ENCODE measurements at regions not wholly inside any gene's neighbourhood (a gene's known extent, or its start where the extent isn't known, plus 50 kb on each side); places are given as distances from the start of the nearest gene placed in this dataset.

GRCh38 chrX:42075032-42075431, 151.7 kb upstream of the CASK start:
- H3K4me3 Mint-ChIP-seq (ENCODE audit: unreplicated experiment), result no peak overlapping the region
- no peaks in the 10 kb centered on the region for H3K36me3 Mint-ChIP-seq (ENCODE audit: insufficient read depth, unreplicated experiment)
- DNase-seq (ENCODE audit: unreplicated experiment), result no peak
- ChIA-PET CTCF (no interaction called here), POLR2A (interaction anchor here (0.8 kb wide), 1 partner anchor 9 kb away, joined by 3 read pairs; no protein-coding TSS in a partner anchor)
- H3K27me3 Mint-ChIP-seq (ENCODE audit: insufficient read depth, unreplicated experiment), result peaks cover 70% of the 10 kb centered on the region
- peaks cover 9% of the 10 kb centered on the region for H3K9me3 Mint-ChIP-seq (ENCODE audit: unreplicated experiment)
- H3K4me1 Mint-ChIP-seq (ENCODE audit: insufficient read depth, unreplicated experiment), result no peaks in the 10 kb centered on the region
- no peak overlapping the region for H3K27ac Mint-ChIP-seq (ENCODE audit: low read depth, unreplicated experiment)
- BruUV-seq (replicated peaks), result no TSS peak
- no peak for TF ChIP-seq CTCF (IDR thresholded peaks at IDR 0.05; ENCODE audit: unreplicated experiment)
- intact Hi-C loops (cut with micrococcal nuclease), result no loop called here

GRCh38 chrX:42073448-42073847, 150.1 kb upstream of the CASK start:
- BruUV-seq (replicated peaks), result no TSS peak
- peaks cover 1% of the 10 kb centered on the region for H3K9me3 Mint-ChIP-seq (ENCODE audit: unreplicated experiment)
- no peak for DNase-seq (ENCODE audit: unreplicated experiment)
- no peak overlapping the region for H3K4me3 Mint-ChIP-seq (ENCODE audit: unreplicated experiment)
- H3K4me1 Mint-ChIP-seq (ENCODE audit: insufficient read depth, unreplicated experiment), result no peaks in the 10 kb centered on the region
- no peak overlapping the region for H3K27ac Mint-ChIP-seq (ENCODE audit: low read depth, unreplicated experiment)
- H3K36me3 Mint-ChIP-seq (ENCODE audit: insufficient read depth, unreplicated experiment), result no peaks in the 10 kb centered on the region
- intact Hi-C loops (cut with micrococcal nuclease), result no loop called here
- CTCF ChIA-PET, result no interaction called here
- POLR2A ChIA-PET, result no interaction called here
- no peak for TF ChIP-seq CTCF (IDR thresholded peaks at IDR 0.05; ENCODE audit: unreplicated experiment)
- H3K27me3 Mint-ChIP-seq (ENCODE audit: insufficient read depth, unreplicated experiment), result peaks cover 78% of the 10 kb centered on the region

- POLR2A ChIA-PET, result no interaction called here
- Mint-ChIP-seq H3K27me3 (ENCODE audit: insufficient read depth, unreplicated experiment) (peaks cover 65% of the 10 kb centered on the region), H3K4me3 (ENCODE audit: unreplicated experiment) (no peak overlapping the region), H3K9me3 (ENCODE audit: unreplicated experiment) (no peaks in the 10 kb centered on the region), H3K36me3 (ENCODE audit: insufficient read depth, unreplicated experiment) (no peaks in the 10 kb centered on the region), H3K4me1 (ENCODE audit: insufficient read depth, unreplicated experiment) (no peaks in the 10 kb centered on the region), H3K27ac (ENCODE audit: low read depth, unreplicated experiment) (no peak overlapping the region)
- no TSS peak for BruUV-seq (replicated peaks)
- DNase-seq (ENCODE audit: unreplicated experiment), result no peak
- intact Hi-C loops (cut with micrococcal nuclease), result no loop called here
- no peak for TF ChIP-seq CTCF (IDR thresholded peaks at IDR 0.05; ENCODE audit: unreplicated experiment)
- CTCF ChIA-PET, result no interaction called here
These were observed 147.5 kb upstream of the CASK start for GRCh38 chrX:42070866-42071265.

- ChIA-PET CTCF (no interaction called here), POLR2A (no interaction called here)
- Mint-ChIP-seq H3K27ac (ENCODE audit: low read depth, unreplicated experiment) (no peak overlapping the region), H3K4me1 (ENCODE audit: insufficient read depth, unreplicated experiment) (no peaks in the 10 kb centered on the region), H3K9me3 (ENCODE audit: unreplicated experiment) (no peaks in the 10 kb centered on the region), H3K36me3 (ENCODE audit: insufficient read depth, unreplicated experiment) (no peaks in the 10 kb centered on the region), H3K27me3 (ENCODE audit: insufficient read depth, unreplicated experiment) (peaks cover 69% of the 10 kb centered on the region), H3K4me3 (ENCODE audit: unreplicated experiment) (no peak overlapping the region)
- TF ChIP-seq CTCF (IDR thresholded peaks at IDR 0.05; ENCODE audit: unreplicated experiment), result no peak
- no peak for DNase-seq (ENCODE audit: unreplicated experiment)
- intact Hi-C loops (cut with micrococcal nuclease), result no loop called here
- BruUV-seq (replicated peaks), result no TSS peak
These were observed 130.9 kb upstream of the CASK start for GRCh38 chrX:42054256-42054655.

Measured in MCF 10A (cell line).